ENCODE measurements at regions not wholly inside any gene's neighbourhood (a gene's known extent, or its start where the extent isn't known, plus 50 kb on each side); places are given as distances from the start of the nearest gene placed in this dataset.

DNA sequence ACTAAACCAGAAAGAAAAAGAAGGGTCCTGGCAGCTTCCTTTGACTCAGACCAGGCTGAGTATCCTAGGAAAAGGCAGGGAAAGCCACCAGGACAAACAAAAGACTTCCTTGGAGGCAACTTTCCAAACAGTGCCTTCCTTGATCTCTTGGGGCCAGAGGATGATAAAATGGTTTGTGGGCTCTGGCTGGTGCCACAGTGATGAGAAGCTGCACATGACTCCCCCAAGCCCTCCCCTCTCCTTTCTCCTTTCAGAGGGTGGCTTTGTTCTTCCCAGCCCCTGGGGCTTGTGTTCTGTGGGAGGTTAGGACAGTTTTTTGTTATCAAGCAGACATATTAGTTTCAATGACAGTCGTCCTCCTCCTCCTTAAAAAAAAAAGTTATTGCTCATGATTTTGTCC is 183.2 kb downstream of the SEM1 start:
- ATAC-seq, result no peak
- TF ChIP-seq, protein P1, sequence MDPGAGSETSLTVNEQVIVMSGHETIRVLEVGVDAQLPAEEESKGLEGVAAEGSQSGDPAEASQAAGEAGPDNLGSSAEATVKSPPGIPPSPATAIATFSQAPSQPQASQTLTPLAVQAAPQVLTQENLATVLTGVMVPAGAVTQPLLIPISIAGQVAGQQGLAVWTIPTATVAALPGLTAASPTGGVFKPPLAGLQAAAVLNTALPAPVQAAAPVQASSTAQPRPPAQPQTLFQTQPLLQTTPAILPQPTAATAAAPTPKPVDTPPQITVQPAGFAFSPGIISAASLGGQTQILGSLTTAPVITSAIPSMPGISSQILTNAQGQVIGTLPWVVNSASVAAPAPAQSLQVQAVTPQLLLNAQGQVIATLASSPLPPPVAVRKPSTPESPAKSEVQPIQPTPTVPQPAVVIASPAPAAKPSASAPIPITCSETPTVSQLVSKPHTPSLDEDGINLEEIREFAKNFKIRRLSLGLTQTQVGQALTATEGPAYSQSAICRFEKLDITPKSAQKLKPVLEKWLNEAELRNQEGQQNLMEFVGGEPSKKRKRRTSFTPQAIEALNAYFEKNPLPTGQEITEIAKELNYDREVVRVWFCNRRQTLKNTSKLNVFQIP (CRISPR knock-in tag; IDR thresholded peaks at IDR 0.05; ENCODE audit: borderline replicate concordance, low read depth), result no peak
- TF ChIP-seq, protein P2, sequence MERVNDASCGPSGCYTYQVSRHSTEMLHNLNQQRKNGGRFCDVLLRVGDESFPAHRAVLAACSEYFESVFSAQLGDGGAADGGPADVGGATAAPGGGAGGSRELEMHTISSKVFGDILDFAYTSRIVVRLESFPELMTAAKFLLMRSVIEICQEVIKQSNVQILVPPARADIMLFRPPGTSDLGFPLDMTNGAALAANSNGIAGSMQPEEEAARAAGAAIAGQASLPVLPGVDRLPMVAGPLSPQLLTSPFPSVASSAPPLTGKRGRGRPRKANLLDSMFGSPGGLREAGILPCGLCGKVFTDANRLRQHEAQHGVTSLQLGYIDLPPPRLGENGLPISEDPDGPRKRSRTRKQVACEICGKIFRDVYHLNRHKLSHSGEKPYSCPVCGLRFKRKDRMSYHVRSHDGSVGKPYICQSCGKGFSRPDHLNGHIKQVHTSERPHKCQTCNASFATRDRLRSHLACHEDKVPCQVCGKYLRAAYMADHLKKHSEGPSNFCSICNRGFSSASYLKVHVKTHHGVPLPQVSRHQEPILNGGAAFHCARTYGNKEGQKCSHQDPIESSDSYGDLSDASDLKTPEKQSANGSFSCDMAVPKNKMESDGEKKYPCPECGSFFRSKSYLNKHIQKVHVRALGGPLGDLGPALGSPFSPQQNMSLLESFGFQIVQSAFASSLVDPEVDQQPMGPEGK (CRISPR knock-in tag; IDR thresholded peaks at IDR 0.05; ENCODE audit: borderline replicate concordance), result no peak
- TF ChIP-seq ZFP3 (CRISPR knock-in tag; IDR thresholded peaks at IDR 0.05), result no peak
- no peak for TF ChIP-seq PPARA (CRISPR knock-in tag; IDR thresholded peaks at IDR 0.05; ENCODE audit: borderline replicate concordance)
- no peak for TF ChIP-seq OSR1 (CRISPR knock-in tag; IDR thresholded peaks at IDR 0.05)
- TF ChIP-seq CSDC2 (CRISPR knock-in tag; IDR thresholded peaks at IDR 0.05), result no peak

GRCh38 chr7:96521068-96521894 is 188.4 kb downstream of the SEM1 start:
- ATAC-seq, result peak; percentile 39; the same call in 1 of the 3 replicates
- no peak for TF ChIP-seq ISL1 (CRISPR knock-in tag; IDR thresholded peaks at IDR 0.05)
- no peak for TF ChIP-seq ZFP30 (CRISPR knock-in tag; IDR thresholded peaks at IDR 0.05)
- no peak for TF ChIP-seq CREB5 (CRISPR knock-in tag; IDR thresholded peaks at IDR 0.05; ENCODE audit: low read depth)
- no peak for TF ChIP-seq TOX (CRISPR knock-in tag; IDR thresholded peaks at IDR 0.05; ENCODE audit: borderline replicate concordance)
- no peak for TF ChIP-seq GLIS3 (CRISPR knock-in tag; IDR thresholded peaks at IDR 0.05)

- peak; percentile 61 for ATAC-seq
- peak; percentile 93; the same call in 1 of the 2 replicates for TF ChIP-seq GLIS3 (CRISPR knock-in tag; IDR thresholded peaks at IDR 0.05)
- peak; percentile 70; the same call in 1 of the 2 replicates for TF ChIP-seq PPARA (CRISPR knock-in tag; IDR thresholded peaks at IDR 0.05; ENCODE audit: borderline replicate concordance)
- TF ChIP-seq ZFP3 (CRISPR knock-in tag; IDR thresholded peaks at IDR 0.05), result 0 out of 2 replicates have a peak, but pooled peaks have one; percentile 42
- TF ChIP-seq, protein P2 (CRISPR knock-in tag; IDR thresholded peaks at IDR 0.05; ENCODE audit: borderline replicate concordance), result peak; percentile 63; the same call in 1 of the 2 replicates
- TF ChIP-seq SNAI2 (CRISPR knock-in tag; IDR thresholded peaks at IDR 0.05), result peak; percentile 70; the same call in 1 of the 2 replicates
- peak; percentile 73; the same call in 1 of the 2 replicates for TF ChIP-seq CREB5 (CRISPR knock-in tag; IDR thresholded peaks at IDR 0.05; ENCODE audit: low read depth)
- TF ChIP-seq, protein P3, sequence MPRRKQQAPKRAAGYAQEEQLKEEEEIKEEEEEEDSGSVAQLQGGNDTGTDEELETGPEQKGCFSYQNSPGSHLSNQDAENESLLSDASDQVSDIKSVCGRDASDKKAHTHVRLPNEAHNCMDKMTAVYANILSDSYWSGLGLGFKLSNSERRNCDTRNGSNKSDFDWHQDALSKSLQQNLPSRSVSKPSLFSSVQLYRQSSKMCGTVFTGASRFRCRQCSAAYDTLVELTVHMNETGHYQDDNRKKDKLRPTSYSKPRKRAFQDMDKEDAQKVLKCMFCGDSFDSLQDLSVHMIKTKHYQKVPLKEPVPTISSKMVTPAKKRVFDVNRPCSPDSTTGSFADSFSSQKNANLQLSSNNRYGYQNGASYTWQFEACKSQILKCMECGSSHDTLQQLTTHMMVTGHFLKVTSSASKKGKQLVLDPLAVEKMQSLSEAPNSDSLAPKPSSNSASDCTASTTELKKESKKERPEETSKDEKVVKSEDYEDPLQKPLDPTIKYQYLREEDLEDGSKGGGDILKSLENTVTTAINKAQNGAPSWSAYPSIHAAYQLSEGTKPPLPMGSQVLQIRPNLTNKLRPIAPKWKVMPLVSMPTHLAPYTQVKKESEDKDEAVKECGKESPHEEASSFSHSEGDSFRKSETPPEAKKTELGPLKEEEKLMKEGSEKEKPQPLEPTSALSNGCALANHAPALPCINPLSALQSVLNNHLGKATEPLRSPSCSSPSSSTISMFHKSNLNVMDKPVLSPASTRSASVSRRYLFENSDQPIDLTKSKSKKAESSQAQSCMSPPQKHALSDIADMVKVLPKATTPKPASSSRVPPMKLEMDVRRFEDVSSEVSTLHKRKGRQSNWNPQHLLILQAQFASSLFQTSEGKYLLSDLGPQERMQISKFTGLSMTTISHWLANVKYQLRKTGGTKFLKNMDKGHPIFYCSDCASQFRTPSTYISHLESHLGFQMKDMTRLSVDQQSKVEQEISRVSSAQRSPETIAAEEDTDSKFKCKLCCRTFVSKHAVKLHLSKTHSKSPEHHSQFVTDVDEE (CRISPR knock-in tag; IDR thresholded peaks at IDR 0.05), result peak; percentile 99
- TF ChIP-seq TCF4 (CRISPR knock-in tag; IDR thresholded peaks at IDR 0.05; ENCODE audit: borderline replicate concordance), result peak; percentile 99
- no peak for TF ChIP-seq ZC3H10 (CRISPR knock-in tag; IDR thresholded peaks at IDR 0.05)
- no peak for TF ChIP-seq OSR1 (CRISPR knock-in tag; IDR thresholded peaks at IDR 0.05)
- TF ChIP-seq ESRRG (CRISPR knock-in tag; IDR thresholded peaks at IDR 0.05), result peak; percentile 89; the same call in 1 of the 2 replicates
- peak; percentile 60 for TF ChIP-seq ZNF70 (CRISPR knock-in tag; IDR thresholded peaks at IDR 0.05)
- TF ChIP-seq, protein P4, sequence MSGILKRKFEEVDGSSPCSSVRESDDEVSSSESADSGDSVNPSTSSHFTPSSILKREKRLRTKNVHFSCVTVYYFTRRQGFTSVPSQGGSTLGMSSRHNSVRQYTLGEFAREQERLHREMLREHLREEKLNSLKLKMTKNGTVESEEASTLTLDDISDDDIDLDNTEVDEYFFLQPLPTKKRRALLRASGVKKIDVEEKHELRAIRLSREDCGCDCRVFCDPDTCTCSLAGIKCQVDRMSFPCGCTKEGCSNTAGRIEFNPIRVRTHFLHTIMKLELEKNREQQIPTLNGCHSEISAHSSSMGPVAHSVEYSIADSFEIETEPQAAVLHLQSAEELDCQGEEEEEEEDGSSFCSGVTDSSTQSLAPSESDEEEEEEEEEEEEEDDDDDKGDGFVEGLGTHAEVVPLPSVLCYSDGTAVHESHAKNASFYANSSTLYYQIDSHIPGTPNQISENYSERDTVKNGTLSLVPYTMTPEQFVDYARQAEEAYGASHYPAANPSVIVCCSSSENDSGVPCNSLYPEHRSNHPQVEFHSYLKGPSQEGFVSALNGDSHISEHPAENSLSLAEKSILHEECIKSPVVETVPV (CRISPR knock-in tag; IDR thresholded peaks at IDR 0.05), result peak; percentile 92
- no peak for TF ChIP-seq CSDC2 (CRISPR knock-in tag; IDR thresholded peaks at IDR 0.05)
- no peak for TF ChIP-seq RARB (CRISPR knock-in tag; IDR thresholded peaks at IDR 0.05)
- 0 out of 2 replicates have a peak, but pooled peaks have one; percentile 21 for TF ChIP-seq ZFP30 (CRISPR knock-in tag; IDR thresholded peaks at IDR 0.05)
- peak; percentile 93 for TF ChIP-seq ISL1 (CRISPR knock-in tag; IDR thresholded peaks at IDR 0.05)
- no peak for TF ChIP-seq TOX (CRISPR knock-in tag; IDR thresholded peaks at IDR 0.05; ENCODE audit: borderline replicate concordance)
- peak; percentile 76 for TF ChIP-seq ZNF8 (CRISPR knock-in tag; IDR thresholded peaks at IDR 0.05)
- TF ChIP-seq, protein P1 (CRISPR knock-in tag; IDR thresholded peaks at IDR 0.05; ENCODE audit: borderline replicate concordance, low read depth), result no peak; the same call in 1 of the 2 replicates
Observed at GRCh38 chr7:96508371-96508770, 186.5 kb upstream of the SLC25A13 start.
